Loucy (cell line): ENCODE measurements at regions not wholly inside any gene's neighbourhood (a gene's known extent, or its start where the extent isn't known, plus 50 kb on each side); places are given as distances from the start of the nearest gene placed in this dataset.

Experiments
- H2AFZ ChIP-seq: fragments of 200-600 bp; sonication (generic); 2 replicates; pipeline ENCODE4 v1.6.0; 2016; ENCODE audit warnings: antibody characterized with exemption, mild to moderate bottlenecking, low read length, moderate library complexity
- H3F3A ChIP-seq: fragments of 200-600 bp; 2 replicates; pipeline ENCODE4 v1.6.0; 2016; ENCODE audit warnings: antibody characterized with exemption, low read depth, mild to moderate bottlenecking
- H3K27me3 ChIP-seq: fragments of 200-600 bp; sonication (generic); 2 replicates; pipeline ENCODE4 v1.6.1; 2014; ENCODE audit warnings: low read length, mild to moderate bottlenecking; ENCODE audit not compliant: insufficient read depth, poor library complexity, severe bottlenecking
- H3K36me3 ChIP-seq: fragments of 200-600 bp; sonication (generic); 2 replicates; pipeline ENCODE4 v1.6.1; 2016; ENCODE audit warnings: low read length; ENCODE audit not compliant: insufficient read depth
- H3K4me1 ChIP-seq: fragments of 200-600 bp; sonication (generic); 2 replicates; pipeline ENCODE4 v1.5.1; 2014; ENCODE audit warnings: low read length, mild to moderate bottlenecking; ENCODE audit not compliant: insufficient read depth, poor library complexity, severe bottlenecking
- H3K4me2 ChIP-seq: fragments of 200-600 bp; sonication (generic); 2 replicates; pipeline ENCODE4 v1.6.0; 2014; ENCODE audit warnings: antibody characterized with exemption, low read length, low read depth, mild to moderate bottlenecking; ENCODE audit not compliant: poor library complexity, severe bottlenecking
- H3K4me3 ChIP-seq: fragments of 200-600 bp; sonication (generic); 2 replicates; pipeline ENCODE4 v1.5.1; 2014; ENCODE audit warnings: low read length, mild to moderate bottlenecking, mixed read lengths; ENCODE audit not compliant: poor library complexity, severe bottlenecking
- H3K79me2 ChIP-seq: fragments of 200-600 bp; sonication (generic); 2 replicates; pipeline ENCODE4 v1.6.1; 2014; ENCODE audit warnings: low read length; ENCODE audit not compliant: insufficient read depth
- H3K9ac ChIP-seq: fragments of 200-600 bp; sonication (generic); 2 replicates; pipeline ENCODE4 v1.6.0; 2014; ENCODE audit warnings: mild to moderate bottlenecking, low read depth, low read length, moderate library complexity; ENCODE audit not compliant: poor library complexity, severe bottlenecking
- H3K9me2 ChIP-seq: fragments of 200-600 bp; sonication (generic); replicated peaks from 2 replicates; pipeline ENCODE4 v1.6.1; 2016; ENCODE audit warnings: low read depth, low read length, mixed read lengths
- H3K9me3 ChIP-seq: fragments of 200-600 bp; sonication (generic); 2 replicates; pipeline ENCODE4 v1.6.1; 2014; ENCODE audit warnings: mild to moderate bottlenecking, antibody characterized with exemption, low read length, low read depth; ENCODE audit not compliant: insufficient read depth
- H4K20me1 ChIP-seq: fragments of 200-600 bp; sonication (generic); 2 replicates; pipeline ENCODE4 v1.6.0; 2014; ENCODE audit warnings: antibody characterized with exemption, low read length, mild to moderate bottlenecking; ENCODE audit not compliant: insufficient read depth, poor library complexity, severe bottlenecking
- CTCF ChIP-seq: fragments of 200-600 bp; sonication (generic); conservative IDR thresholded peaks from 2 replicates; pipeline ENCODE4 v1.5.1; 2014; ENCODE audit warnings: mild to moderate bottlenecking, antibody characterized with exemption, low read length
- EZH2phosphoT487 ChIP-seq: fragments of 200-600 bp; IDR thresholded peaks from 2 replicates; pipeline ENCODE4 v1.6.1; 2018; ENCODE audit warnings: antibody characterized with exemption, mild to moderate bottlenecking, moderate library complexity, borderline replicate concordance

- Histone ChIP-seq H3K4me1 (no peaks in the 10 kb centered on the region), H3K36me3 (no peaks in the 10 kb centered on the region), H3K79me2 (no peaks in the 10 kb centered on the region), H3K27me3 (no peaks in the 10 kb centered on the region), H4K20me1 (no peaks in the 10 kb centered on the region), H3K4me2 (no peak overlapping the region), H2AFZ (no peak overlapping the region), H3K9me2 (no peaks in the 10 kb centered on the region), H3K9me3 (no peaks in the 10 kb centered on the region), H3K9ac (no peak overlapping the region), H3K4me3 (no peak overlapping the region), H3F3A (no peaks in the 10 kb centered on the region)
- no peak for TF ChIP-seq EZH2phosphoT487
Observed at GRCh38 chr11:93967944-93968343, 53.2 kb upstream of the HEPHL1 start.

DNA sequence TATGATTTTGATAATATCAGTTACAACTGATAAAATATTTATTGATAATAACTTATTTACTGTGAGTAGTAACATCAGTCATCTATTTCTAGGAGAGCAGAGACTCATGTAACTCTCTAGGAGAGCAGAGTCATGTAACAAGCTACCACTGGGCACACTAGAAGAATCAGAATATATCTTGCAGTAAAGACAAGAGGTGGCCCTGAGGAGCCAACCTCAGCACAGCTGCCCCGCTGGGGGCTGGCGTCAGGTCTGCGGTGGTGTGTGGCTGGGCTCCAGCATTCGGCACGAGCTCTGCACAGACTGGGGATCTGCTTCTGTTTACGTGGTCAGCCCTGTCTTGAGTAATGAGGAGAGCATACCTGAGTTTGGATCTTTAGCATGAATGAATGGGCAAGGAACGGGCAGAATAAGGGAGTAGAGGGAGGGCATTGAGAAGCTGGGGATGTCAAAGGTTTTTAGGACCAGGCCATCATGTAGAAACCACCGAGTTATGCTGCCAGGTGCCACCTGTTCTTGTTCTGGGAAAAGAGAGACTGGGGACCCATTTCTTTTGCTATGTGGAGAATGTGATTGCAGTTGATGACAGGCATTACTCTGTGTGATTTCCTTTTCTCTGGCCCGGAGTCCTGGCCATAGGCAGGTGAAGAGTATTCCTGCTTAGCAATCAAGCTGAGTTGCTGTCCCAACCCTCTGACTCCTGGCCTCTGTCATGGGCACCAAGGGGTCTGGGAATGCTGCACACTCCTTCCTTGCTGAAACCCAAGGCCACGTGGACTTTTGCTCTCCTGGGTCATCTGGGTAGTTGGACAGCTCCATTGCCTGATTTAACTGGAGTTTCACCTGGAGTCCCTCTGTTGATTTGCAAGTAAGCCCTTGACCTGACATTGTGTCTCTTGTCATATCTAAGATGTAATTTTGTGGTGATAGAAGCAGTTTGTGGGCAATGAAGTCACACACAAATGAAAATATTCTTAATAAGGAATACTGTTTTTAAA lies 50.9 kb upstream of the HEPHL1 start:
- no peak overlapping the region for H3K9ac ChIP-seq
- H4K20me1 ChIP-seq = no peaks in the 10 kb centered on the region
- TF ChIP-seq EZH2phosphoT487 (no peak), CTCF (no peak)
- H3K36me3 ChIP-seq = no peaks in the 10 kb centered on the region
- H3K9me2 ChIP-seq = no peaks in the 10 kb centered on the region
- no peaks in the 10 kb centered on the region for H3K79me2 ChIP-seq
- no peaks in the 10 kb centered on the region for H3K9me3 ChIP-seq
- no peak overlapping the region for H3K4me2 ChIP-seq
- H2AFZ ChIP-seq = no peak overlapping the region
- H3F3A ChIP-seq = no peaks in the 10 kb centered on the region
- H3K27me3 ChIP-seq = no peaks in the 10 kb centered on the region
- H3K4me3 ChIP-seq = no peak overlapping the region
- H3K4me1 ChIP-seq = no peaks in the 10 kb centered on the region
